GM19023 (cell line): ENCODE measurements at regions not wholly inside any gene's neighbourhood (a gene's known extent, or its start where the extent isn't known, plus 50 kb on each side); places are given as distances from the start of the nearest gene placed in this dataset.
"Not testable (repeated sequence)": the region's sequence is repeated elsewhere in the genome, so short reads cannot be mapped to it uniquely, and the experiment has no call there.

Source experiments
- ATAC-seq: cut with Tn5 transposase; IDR thresholded peaks from one replicate; pipeline ENCODE4 v1.9.1; 2021; ENCODE audit warnings: mild to moderate bottlenecking, moderate library complexity; ENCODE audit not compliant: unreplicated experiment

DNA sequence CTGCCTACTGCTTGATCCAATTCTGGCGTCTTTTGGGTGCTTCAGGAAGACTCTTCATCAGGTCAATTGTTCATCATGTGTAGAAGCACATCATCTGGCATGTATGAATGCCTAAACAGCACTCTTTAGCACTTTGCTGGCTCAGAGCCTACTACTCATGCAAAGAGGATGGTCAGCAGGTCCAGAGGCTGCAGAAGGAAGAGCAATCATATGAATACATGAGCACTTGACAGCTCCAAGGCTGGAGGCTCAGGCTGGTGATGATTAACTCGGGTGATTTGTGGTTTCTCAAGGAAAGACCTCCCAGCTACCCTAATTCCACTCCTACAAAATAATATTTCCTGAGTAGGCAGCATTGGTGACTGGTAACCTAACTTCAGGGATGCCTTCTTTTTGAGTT, 103.8 kb upstream of the CXCL13 start:
- no peak for ATAC-seq

DNA sequence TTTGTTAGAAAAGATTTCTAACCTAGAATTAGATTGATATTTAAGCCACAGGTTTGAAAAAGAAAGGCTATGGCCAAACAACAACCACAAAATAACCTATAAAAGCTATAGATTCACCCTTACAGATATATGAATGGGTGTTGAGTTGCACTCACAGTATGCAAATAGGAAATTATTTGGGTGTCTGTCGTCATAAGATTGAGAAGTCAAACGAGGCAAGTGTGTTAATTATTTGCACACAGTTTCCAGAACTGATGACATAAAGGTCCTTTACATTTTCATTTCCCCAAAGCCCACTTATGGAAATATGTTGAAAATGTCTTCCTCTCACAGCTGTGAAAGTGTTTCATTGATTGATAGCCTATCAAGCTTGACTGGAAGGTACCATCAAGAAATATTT, 101.2 kb upstream of the CXCL13 start:
- ATAC-seq: no peak

DNA sequence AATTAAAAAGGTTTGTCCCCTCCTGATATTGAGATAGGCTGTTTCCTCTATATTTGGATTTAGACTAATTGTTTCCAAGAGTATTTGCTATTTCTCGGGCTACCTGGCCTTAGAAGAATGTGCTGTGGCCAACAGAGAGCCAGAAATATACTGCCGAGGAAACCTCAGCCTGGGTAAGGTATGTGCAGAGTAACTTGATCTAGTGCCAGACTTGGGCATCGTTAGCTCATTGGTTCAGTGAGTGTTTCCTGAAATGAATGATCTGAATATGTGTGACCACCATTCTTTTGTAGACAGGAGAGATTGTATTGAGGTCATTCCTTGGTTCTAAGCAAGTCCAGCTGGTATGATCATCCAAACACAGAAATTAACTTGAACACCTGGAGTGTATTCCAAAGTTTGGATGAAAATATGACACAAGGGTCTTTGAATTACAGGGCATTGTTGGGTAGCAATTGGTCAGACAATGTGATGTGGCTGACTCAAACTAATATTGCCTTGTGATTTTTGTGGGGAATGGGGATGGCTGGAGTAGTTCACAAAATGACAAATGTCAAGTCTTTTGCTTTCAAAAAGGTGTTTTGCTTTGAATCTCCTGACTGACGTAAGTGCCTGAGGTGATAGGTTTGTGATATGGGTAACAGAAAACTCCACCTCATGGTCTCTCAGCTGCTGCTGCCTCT, 100.2 kb upstream of the CXCL13 start:
- no peak for ATAC-seq

DNA sequence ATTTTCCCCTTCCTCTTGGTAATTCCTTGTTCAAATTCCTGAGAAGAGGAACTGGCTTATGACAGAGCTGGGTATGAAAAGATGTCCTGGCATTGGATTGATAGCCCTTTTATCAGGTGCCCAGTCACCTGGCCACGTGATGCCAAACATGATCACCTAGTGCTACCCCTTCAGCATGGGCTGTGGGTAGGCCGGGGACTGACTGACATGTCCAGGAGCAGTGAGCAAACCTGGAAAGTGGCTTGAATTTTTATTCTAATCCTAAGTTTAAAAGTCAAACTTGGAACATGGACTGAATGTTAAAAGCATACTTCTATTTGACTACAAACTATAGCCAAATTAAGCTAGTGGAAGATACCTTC, 99.7 kb upstream of the CXCL13 start:
- no peak for ATAC-seq

DNA sequence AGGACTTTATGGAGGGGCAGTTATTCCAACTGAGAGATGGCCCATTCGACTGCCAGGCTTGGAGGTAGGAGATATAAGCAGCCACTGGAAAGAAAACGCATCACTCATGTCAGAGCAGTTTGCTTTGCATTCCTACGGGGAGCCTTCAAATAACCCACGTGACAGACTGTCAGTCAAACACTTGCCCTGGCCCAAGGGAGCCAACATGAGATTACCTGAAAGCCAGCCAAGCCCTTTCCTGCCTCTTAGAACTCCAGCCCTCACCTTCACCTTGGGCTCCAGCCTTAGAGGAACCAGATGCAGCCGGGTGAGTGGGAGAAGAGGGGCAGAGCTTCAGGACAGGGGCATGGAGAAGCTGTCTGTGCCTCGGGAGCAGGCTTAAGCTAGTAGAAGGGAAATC, 95.3 kb upstream of the CXCL13 start:
- ATAC-seq: no peak

DNA sequence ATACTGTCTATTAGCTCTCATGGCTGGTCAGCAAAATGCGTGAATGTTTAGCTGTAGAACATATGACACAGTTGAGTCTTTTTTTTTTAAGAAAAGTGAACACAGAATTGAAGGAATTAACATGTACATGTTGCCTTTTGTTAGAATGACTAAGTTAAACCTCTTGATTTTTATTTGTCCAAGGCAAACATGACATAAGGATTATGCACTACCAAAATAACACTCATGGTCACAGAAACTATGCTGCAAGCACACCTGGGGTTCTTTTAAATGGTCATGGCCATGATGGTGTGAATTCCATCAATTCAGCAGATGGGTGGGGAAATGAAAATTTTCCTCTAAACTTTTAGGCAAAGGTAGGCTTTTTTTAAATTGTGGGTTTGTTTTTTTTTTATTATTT, 80.1 kb upstream of the CXCL13 start:
- no peak for ATAC-seq

DNA sequence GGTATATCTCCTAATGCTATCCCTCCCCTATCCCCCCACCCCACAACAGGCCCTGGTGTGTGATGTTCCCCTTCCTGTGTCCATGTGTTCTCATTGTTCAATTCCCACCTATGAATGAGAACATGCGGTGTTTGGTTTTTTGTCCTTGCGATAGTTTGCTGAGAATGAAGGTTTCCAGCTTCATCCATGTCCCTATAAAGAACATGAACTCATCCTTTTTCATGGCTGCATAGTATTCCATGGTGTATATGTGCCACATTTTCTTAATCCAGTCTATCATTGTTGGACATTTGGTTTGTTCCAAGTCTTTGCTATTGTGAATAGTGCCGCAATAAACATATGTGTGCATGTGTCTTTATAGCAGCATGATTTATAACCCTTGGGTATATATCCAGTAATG, 77.7 kb upstream of the CXCL13 start:
- ATAC-seq: not testable (repeated sequence)

DNA sequence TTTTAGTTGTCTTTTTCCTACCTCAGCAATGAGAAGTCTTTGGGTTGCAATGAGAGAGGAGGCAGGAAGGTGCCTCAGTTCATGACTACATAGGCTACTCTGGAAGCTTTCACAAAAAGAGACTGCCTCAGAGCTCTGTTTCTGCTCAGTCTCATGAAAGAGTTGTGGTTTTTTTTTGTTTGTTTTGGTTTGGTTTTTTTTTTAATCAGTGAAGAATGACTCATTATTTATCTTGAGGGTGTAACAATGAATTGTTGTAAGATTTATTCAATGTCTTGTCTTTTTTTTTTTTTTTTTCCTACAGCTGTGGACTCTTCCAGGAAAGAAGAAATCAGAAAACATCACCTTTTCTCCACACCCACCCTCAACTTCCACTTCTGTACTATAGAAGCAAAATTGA, 67.5 kb upstream of the CXCL13 start:
- no peak for ATAC-seq

DNA sequence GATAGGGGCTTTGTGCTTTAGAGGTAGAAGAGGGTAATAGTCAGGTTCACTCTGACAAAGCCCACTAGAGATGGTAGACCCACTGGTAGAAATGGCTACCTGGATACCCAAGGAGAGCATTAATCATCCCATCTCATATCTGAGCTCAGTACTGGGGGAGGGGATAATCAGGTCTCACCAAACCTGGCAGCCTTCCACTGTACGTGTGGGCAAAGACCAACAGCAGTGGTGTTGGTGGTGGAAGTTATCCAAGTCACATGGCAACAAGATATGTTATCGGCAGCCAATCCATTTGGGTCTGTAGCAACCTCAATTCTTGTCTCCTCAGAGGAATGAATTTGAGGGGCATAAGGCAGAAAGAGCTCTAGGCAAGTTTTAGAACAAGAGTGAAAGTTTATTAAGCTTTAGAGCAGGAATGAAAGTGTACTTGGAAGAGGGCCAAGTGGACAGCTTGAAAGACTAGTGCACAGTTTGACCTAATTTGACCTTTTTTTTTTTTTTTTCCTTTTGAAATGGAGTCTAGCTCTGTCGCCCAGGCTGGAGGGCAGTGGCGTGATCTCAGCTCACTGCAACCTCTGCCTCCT, 67.0 kb upstream of the CXCL13 start:
- ATAC-seq: no peak
